Activated naive CD4-positive, alpha-beta T cell treated with anti-CD3 and anti-CD28 coated beads, Interleukin-2, amount 10 ng/mL, durations not matched to agents 7 days and 5 days (primary cell): ENCODE measurements at regions not wholly inside any gene's neighbourhood (a gene's known extent, or its start where the extent isn't known, plus 50 kb on each side); places are given as distances from the start of the nearest gene placed in this dataset.
A peak's percentile ranks its signal among the peaks of the same experiment; 100 is the strongest.

Experiments used
- CTCF ChIA-PET: fragments of 350-600 bp; sonication (Branson Sonifier 250); formaldehyde crosslinking; loops from one replicate; lab custom pipeline; 2021; ENCODE audit warnings: antibody characterized with exemption; lab: Charles Lee
- DNase-seq: peaks from one replicate; pipeline ENCODE4 v3.0.0-alpha.2; 2020
- H3K27ac Mint-ChIP-seq: one replicate; pipeline ENCODE4 v1.8.0; 2021; ENCODE audit warnings: mild to moderate bottlenecking, moderate library complexity, mixed read lengths
- H3K27me3 Mint-ChIP-seq: one replicate; pipeline ENCODE4 v1.8.0; 2021; ENCODE audit warnings: mild to moderate bottlenecking, mixed read lengths
- H3K36me3 Mint-ChIP-seq: one replicate; pipeline ENCODE4 v1.8.0; 2021; ENCODE audit warnings: mixed read lengths
- H3K4me1 Mint-ChIP-seq: one replicate; pipeline ENCODE4 v1.8.0; 2021; ENCODE audit warnings: mixed read lengths
- H3K4me3 Mint-ChIP-seq: one replicate; pipeline ENCODE4 v1.8.0; 2021; ENCODE audit warnings: mild to moderate bottlenecking, moderate library complexity, mixed read lengths
- H3K9me3 Mint-ChIP-seq: one replicate; pipeline ENCODE4 v1.8.0; 2021; ENCODE audit warnings: mixed read lengths

DNA sequence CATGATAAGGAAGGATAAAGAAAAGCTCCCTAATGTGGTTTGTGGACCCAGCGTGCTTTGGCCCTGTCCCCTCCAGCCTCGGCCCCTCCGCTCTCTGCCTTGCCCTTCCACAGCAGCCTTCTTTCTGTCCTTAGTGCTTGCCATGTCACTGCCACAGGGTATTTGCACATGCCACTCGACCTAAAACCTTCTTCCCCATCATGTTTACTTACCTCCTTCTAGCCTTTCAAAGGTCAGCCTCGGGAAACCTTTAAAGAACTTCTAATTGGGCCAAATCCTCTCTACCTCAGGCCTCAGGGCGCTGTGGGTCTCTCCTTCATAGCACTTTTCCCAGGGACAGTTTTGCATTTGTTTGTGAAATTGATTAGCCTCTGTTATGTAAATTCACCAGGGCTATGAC is 73.0 kb downstream of the SCN11A start:
- Mint-ChIP-seq H3K4me3 (no peak overlapping the region), H3K36me3 (no peaks in the 10 kb centered on the region)
- CTCF ChIA-PET = interaction anchor here (1.6 kb wide), 1 partner anchor 21 kb away, joined by 4 read pairs; no protein-coding TSS in a partner anchor

DNA sequence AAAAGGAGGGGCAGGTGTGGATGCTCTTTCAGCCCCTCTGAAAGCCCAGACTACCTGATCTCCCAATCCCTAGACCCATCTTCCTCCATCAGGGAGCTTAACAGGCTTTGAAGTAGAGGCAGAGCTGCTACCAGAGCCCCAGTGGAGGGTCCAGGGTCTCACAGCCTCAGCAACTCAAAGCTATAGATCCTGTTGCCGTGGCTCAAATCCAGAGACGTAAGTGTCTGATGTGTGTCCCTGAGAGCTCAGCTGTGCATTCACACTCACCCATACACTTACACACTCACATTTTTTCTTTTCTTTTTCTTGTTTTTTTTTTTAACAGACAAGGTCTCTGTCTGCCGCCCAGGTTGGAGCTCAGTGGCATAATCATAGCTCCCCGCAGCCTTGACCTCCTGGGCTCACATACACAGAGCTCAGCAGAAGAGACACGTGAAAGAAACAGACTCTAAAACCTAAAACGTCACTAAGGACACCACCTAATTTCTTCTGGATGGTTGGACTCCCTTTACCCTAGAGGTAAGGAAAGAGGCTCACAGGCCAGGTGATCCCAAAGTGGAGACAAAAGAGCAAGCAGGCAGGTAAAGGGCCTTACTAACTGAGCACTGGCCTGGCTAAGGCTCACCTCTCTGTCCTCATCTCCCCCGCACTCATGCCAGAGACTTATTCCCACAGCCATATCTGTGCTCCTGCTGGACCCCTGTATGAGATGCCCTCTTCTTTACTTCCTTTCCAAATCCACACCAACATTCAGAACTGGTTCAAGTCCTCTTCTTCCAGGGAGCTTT is 80.7 kb downstream of the SCN11A start:
- Mint-ChIP-seq H3K36me3 (no peaks in the 10 kb centered on the region), H3K27ac (no peak overlapping the region), H3K4me3 (no peak overlapping the region), H3K9me3 (no peaks in the 10 kb centered on the region), H3K4me1 (no peaks in the 10 kb centered on the region), H3K27me3 (peaks cover 33% of the 10 kb centered on the region)
- no peak for DNase-seq
- CTCF ChIA-PET = interaction anchor here (2.6 kb wide), 1 partner anchor 10 kb away, joined by 8 read pairs; no protein-coding TSS in a partner anchor

More for the DNA sequence above, 73.0 kb downstream of the SCN11A start:
- no peak overlapping the region for H3K27ac Mint-ChIP-seq
- no peaks in the 10 kb centered on the region for H3K9me3 Mint-ChIP-seq
- peaks cover 6% of the 10 kb centered on the region for H3K27me3 Mint-ChIP-seq
- DNase-seq = no peak
- no peaks in the 10 kb centered on the region for H3K4me1 Mint-ChIP-seq

DNA sequence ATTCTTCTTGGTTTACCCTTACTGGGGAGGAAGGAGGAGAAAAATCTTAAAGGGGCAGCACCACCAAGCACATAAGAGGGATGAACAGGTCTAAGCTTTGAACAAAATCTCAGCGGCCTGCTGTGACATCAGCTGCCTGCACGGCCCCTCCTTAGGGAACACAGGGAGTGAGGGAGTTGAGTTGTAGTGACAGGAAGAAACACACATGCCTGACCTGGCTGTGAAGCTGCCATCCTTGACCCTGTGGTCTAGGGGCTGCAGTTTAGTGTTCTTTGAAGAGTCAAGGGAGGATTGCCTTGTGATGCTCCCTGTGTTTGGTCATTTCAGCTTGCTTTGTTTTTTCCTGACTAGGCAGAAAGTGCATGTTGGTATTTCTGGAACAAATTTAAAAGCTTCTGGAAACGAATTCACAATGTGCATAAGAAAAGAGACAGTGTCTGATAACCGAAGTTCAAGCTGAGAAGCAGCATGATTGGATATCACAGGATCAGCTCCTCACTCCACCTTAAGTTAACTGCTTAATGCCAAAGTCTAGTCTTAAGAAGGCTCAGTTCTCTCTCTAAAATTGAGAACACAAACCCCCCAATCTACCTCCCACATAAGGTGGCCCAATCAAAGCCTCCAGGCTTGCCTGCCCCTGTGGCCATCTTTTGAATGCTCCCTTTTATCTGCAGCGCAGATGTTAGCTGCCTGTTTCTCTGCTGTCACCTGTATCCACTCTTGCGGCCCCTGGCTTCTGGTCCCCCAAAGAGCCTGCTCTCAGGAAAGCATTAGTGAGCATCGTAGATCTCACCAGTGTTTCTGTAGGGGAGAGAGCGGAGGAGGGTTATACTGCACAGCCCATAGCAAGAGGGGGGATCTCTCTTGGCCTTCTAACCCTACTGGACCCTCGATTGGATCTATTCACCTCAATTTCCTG is 82.2 kb downstream of the SCN11A start:
- no peak for DNase-seq
- H3K4me1 Mint-ChIP-seq = no peaks in the 10 kb centered on the region
- H3K27ac Mint-ChIP-seq = no peak overlapping the region
- no peaks in the 10 kb centered on the region for H3K36me3 Mint-ChIP-seq
- H3K4me3 Mint-ChIP-seq = no peak overlapping the region
- CTCF ChIA-PET = interaction anchor here (2.6 kb wide), 1 partner anchor 9 kb away, joined by 8 read pairs; no protein-coding TSS in a partner anchor
- peaks cover 33% of the 10 kb centered on the region for H3K27me3 Mint-ChIP-seq
- no peaks in the 10 kb centered on the region for H3K9me3 Mint-ChIP-seq

DNA sequence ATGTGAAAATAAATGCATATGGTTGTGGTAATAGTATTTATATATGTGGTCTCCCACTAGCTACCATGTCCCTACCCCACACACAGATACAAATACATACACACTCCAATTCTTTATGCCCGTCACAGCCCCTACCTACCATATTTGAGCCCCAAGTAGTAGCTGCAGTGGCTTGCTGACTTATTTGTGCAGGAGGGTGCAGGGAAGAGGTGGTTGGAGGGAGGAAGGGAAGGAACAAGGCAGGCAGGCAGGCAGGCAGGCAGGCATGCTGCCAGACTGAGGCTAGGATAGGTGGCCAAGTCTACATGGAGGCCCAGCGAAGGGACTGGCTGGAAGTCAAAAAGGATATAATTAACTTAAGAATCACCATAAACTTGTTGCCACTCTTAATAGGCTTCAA is 82.9 kb downstream of the SCN11A start:
- no peaks in the 10 kb centered on the region for H3K4me1 Mint-ChIP-seq
- no peak overlapping the region for H3K4me3 Mint-ChIP-seq
- DNase-seq = no peak
- no peaks in the 10 kb centered on the region for H3K36me3 Mint-ChIP-seq
- no peaks in the 10 kb centered on the region for H3K9me3 Mint-ChIP-seq
- CTCF ChIA-PET = no interaction called here
- no peak overlapping the region for H3K27ac Mint-ChIP-seq
- peaks cover 33% of the 10 kb centered on the region for H3K27me3 Mint-ChIP-seq

DNA sequence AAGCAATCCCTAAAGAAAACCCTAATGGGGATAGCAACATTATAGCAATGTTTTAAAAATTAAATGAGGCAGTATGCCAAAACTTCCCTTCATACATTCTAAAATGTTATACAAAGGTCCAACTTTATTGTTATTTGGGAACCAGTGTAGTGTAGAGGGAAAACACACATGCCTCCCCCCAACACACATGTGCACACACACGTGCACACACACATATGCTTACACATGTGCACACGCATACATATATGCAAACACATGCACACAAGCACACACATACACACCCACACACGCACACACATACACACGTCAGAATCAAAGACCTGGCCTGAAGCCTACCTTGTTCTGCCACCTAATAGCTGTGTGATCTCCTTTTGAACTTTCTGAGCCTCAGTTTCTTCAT is 83.3 kb downstream of the SCN11A start:
- CTCF ChIA-PET = no interaction called here
- H3K4me1 Mint-ChIP-seq = no peaks in the 10 kb centered on the region
- no peaks in the 10 kb centered on the region for H3K36me3 Mint-ChIP-seq
- no peak overlapping the region for H3K4me3 Mint-ChIP-seq
- H3K27me3 Mint-ChIP-seq = peaks cover 33% of the 10 kb centered on the region
- H3K27ac Mint-ChIP-seq = no peak overlapping the region
- no peaks in the 10 kb centered on the region for H3K9me3 Mint-ChIP-seq
- DNase-seq = no peak

DNA sequence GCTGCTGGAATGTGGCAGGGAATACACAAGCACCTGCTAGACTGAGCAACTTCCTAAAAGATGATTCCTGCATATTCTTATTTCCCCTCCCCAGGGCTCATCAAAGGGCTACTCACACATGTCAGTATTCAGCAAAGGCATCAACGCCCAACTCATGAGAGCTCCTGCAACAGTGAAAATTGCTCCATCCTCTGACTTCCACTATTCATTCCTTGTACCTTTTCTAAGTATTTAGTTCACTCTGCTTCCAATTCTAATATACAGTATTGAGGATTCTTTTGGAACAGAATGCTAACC is 84.1 kb downstream of the SCN11A start:
- H3K4me1 Mint-ChIP-seq = no peaks in the 10 kb centered on the region
- peaks cover 33% of the 10 kb centered on the region for H3K27me3 Mint-ChIP-seq
- H3K9me3 Mint-ChIP-seq = no peaks in the 10 kb centered on the region
- no peaks in the 10 kb centered on the region for H3K36me3 Mint-ChIP-seq
- H3K27ac Mint-ChIP-seq = no peak overlapping the region
- DNase-seq = no peak
- H3K4me3 Mint-ChIP-seq = no peak overlapping the region
- CTCF ChIA-PET = no interaction called here

DNA sequence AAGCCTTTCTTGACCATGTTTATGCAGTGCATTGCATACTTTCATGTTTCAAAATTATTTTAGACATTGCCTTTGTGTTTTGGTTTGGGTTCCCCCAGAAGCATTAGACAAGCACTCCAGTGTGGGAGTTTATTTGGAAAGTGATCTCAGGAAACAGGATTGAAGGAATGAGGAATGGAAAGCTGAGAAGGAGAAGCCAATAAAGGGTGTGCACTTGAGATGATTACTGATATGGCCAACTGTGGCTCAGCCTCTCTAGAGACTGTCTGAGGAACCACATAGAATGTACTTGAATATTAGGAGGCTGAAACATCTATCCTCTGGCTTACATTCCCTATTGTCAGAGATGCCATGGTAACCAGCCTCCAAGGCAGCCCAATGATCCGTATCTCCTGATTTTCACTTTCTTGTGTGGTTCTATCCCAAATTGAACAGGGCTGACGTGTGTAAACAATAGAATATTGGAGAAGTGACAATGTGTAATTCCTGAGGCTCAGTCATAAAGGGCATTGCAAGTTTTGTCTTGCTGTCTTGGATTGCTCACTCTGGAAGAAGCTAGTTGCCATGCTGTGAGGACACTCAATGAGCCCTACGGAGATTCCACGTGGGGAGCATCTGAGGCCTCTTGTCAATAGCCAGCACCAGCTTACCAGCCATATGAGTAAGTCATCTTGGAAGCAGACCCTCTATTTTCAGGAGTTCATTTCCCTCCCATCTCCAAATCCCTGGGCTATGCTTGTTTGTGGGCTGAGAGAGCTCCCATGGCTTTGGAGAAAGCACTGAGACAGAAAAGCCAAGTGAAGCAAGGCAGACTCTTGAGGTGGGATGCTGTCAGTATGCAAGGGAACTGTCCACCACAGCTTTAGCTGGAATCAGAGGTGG is 84.7 kb downstream of the SCN11A start:
- no peaks in the 10 kb centered on the region for H3K9me3 Mint-ChIP-seq
- H3K4me3 Mint-ChIP-seq = no peak overlapping the region
- peaks cover 29% of the 10 kb centered on the region for H3K27me3 Mint-ChIP-seq
- H3K27ac Mint-ChIP-seq = no peak overlapping the region
- CTCF ChIA-PET = no interaction called here
- H3K36me3 Mint-ChIP-seq = no peaks in the 10 kb centered on the region
- no peaks in the 10 kb centered on the region for H3K4me1 Mint-ChIP-seq
- no peak for DNase-seq

DNA sequence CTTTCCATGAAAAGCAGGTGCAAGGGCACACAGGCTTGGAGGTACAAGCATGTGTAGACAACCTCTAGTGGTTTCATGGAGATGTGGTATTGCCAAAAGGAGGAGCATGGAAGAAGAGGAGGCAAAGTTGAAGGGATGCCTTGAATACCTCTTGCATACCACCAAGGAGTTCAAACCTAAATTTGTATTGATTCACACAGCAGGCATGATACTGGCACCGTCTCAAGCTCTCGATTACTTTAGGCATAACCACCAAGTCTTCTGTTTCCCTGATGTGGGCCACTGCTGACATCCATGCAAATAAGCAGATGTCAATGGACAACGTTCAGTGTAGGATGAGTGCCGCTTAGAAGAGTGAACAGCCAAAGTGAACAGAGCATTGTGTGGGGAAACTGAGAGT is 87.1 kb downstream of the SCN11A start:
- no peak for DNase-seq
- no peak overlapping the region for H3K4me3 Mint-ChIP-seq
- H3K27me3 Mint-ChIP-seq = peaks cover 11% of the 10 kb centered on the region
- H3K9me3 Mint-ChIP-seq = no peaks in the 10 kb centered on the region
- no peaks in the 10 kb centered on the region for H3K4me1 Mint-ChIP-seq
- H3K36me3 Mint-ChIP-seq = no peaks in the 10 kb centered on the region
- H3K27ac Mint-ChIP-seq = no peak overlapping the region
- CTCF ChIA-PET = interaction anchor here (0.5 kb wide), 1 partner anchor 145 kb away, joined by 3 read pairs; no protein-coding TSS in a partner anchor

DNA sequence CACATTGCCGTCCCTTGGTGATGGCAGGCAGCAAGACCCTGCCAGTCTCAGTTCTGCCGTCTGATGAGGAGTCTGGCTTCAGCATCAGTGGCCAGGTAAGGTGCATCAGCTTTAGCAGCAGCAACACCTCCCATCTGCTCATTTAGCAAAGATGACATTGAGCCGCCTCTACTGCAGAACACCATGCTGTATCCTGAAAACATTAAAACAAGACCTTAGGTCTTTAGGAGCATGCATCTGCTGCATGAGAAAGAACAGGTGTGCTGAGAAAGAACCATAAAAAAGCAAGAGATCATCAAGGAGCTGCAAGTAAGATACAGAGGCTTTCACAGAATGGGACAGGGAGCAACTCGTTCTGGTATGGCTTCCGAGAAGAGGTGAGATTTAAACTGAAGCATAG is 87.5 kb downstream of the SCN11A start:
- no peak overlapping the region for H3K27ac Mint-ChIP-seq
- H3K4me3 Mint-ChIP-seq = no peak overlapping the region
- H3K4me1 Mint-ChIP-seq = no peaks in the 10 kb centered on the region
- no peak for DNase-seq
- peaks cover 10% of the 10 kb centered on the region for H3K27me3 Mint-ChIP-seq
- H3K9me3 Mint-ChIP-seq = no peaks in the 10 kb centered on the region
- no peaks in the 10 kb centered on the region for H3K36me3 Mint-ChIP-seq
- CTCF ChIA-PET = interaction anchor here (0.5 to 1.2 kb wide), 2 partner anchors 36 to 144 kb away, joined by 3 read pairs; no protein-coding TSS in a partner anchor

DNA sequence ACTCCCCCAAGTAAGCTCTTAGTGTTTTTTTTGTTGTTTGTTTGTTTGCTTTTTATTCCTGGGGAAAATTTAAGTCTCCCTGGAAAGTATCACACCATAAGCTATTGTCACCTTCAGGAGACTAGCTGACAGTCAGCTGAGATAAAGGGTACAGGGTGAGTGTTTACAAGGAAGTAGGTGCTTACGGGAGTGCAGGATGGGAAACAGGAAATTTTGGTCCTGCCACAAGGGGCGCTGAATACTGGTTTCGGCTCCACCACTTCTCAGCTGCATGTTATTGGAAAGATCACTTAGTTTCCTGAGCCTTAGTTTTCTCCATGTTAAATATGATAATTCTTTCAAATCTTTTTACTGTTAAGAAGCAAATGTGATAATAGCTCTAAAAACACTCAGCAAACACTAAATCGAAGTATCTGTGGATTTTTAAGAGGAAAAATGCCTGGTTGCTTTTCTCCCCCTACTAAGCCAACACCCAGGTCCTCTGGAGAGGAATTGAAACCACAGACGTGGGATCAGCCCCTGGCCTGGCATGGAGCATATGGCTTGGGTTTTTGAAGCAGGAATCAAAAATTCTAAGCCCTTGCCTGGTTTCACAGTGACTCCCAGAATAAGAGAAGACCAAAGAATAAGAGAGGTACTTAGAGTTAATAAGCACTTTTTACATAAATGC is 90.7 kb downstream of the SCN11A start:
- H3K4me1 Mint-ChIP-seq = no peaks in the 10 kb centered on the region
- H3K36me3 Mint-ChIP-seq = no peaks in the 10 kb centered on the region
- H3K4me3 Mint-ChIP-seq = no peak overlapping the region
- peak; percentile 52 for DNase-seq
- peaks cover 4% of the 10 kb centered on the region for H3K27me3 Mint-ChIP-seq
- no peak overlapping the region for H3K27ac Mint-ChIP-seq
- H3K9me3 Mint-ChIP-seq = no peaks in the 10 kb centered on the region
- CTCF ChIA-PET = interaction anchor here (0.9 to 1.4 kb wide), 5 partner anchors 10 to 155 kb away, joined by 3 to 8 read pairs (median 6); no protein-coding TSS in a partner anchor

DNA sequence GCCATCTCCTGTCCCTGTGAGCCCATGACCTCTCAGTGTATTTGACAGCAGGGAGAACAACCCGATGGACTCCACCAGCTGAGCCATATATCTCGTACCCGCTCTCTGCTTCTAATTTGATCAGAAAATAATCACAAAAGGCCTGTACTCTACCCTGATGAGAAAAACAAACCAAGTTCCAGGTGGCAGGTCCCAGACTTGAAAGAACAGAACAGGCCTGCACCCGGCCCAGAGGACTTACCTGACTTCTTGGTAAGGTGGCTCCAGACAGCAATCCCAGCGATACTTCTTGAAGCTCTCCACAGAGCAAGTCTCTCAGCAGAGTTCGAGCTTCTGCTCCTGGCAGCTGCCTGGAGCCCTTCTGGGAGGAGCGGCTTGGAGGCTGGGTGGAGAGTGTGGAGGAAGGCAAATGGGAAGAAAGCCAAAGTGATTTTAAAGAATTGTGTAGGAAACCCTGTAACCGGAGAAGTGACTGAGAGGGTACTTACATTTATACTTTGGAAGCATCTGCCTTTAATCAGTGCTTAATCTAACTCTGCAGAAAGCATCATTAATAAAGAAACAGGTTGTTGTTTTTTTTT is 91.6 kb downstream of the SCN11A start:
- Mint-ChIP-seq H3K27me3 (peaks cover 4% of the 10 kb centered on the region), H3K27ac (no peak overlapping the region), H3K36me3 (no peaks in the 10 kb centered on the region), H3K9me3 (no peaks in the 10 kb centered on the region), H3K4me1 (no peaks in the 10 kb centered on the region), H3K4me3 (no peak overlapping the region)
- no peak for DNase-seq
- CTCF ChIA-PET = interaction anchor here (0.9 to 1.4 kb wide), 3 partner anchors 10 to 154 kb away, joined by 3 to 8 read pairs (median 3); no protein-coding TSS in a partner anchor

DNA sequence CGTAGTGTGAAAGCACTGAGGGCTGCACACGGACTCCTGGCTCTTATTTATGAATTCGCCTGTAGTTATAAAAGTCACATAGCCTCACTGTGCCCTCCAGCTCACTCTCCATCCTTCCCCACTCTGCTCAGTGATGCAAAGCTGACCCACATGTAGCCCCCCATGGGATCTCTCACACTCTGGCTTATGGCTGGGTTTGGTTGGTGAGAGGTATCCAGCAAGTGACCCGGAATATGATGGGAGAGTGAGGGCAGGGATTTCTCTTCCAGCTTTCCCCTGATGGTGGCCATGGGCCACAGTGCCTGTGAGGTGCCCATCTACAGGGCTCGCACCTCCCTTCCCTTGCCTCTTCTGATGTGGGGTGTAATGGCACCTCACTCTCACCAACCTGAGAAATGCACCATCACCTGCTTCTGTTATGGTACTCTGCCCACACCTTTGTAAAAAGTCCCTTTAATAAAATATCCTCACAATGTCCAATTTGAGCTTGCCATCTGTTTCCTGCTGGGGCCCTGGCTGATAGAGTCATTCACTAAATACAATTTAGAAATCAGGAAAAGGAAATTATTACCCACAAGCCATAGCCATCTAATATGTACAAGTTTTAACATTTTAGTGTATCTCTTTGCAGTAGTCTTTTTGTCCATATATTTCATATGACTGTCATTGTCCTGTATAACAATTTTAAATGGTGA is 93.6 kb downstream of the SCN11A start:
- Mint-ChIP-seq H3K36me3 (no peaks in the 10 kb centered on the region), H3K27me3 (peaks cover 8% of the 10 kb centered on the region), H3K4me1 (no peaks in the 10 kb centered on the region), H3K4me3 (no peak overlapping the region), H3K27ac (no peak overlapping the region), H3K9me3 (no peaks in the 10 kb centered on the region)
- CTCF ChIA-PET = interaction anchor here (1.6 kb wide), 1 partner anchor 42 kb away, joined by 5 read pairs; no protein-coding TSS in a partner anchor
- no peak for DNase-seq
